GM10266 (cell line): ENCODE measurements at regions not wholly inside any gene's neighbourhood (a gene's known extent, or its start where the extent isn't known, plus 50 kb on each side); places are given as distances from the start of the nearest gene placed in this dataset.

Experiments
- DNase-seq: peaks from one replicate; pipeline ENCODE4 v3.0.0; 2012; ENCODE audit errors: extremely low spot score
- TF ChIP-seq, protein P1 (sequence below): IDR thresholded peaks from 2 replicates; pipeline ENCODE4 v1.5.1; 2012; ENCODE audit warnings: mild to moderate bottlenecking, low read depth; ENCODE audit not compliant: control insufficient read depth, insufficient read depth; ENCODE audit errors: missing control alignments

DNA sequence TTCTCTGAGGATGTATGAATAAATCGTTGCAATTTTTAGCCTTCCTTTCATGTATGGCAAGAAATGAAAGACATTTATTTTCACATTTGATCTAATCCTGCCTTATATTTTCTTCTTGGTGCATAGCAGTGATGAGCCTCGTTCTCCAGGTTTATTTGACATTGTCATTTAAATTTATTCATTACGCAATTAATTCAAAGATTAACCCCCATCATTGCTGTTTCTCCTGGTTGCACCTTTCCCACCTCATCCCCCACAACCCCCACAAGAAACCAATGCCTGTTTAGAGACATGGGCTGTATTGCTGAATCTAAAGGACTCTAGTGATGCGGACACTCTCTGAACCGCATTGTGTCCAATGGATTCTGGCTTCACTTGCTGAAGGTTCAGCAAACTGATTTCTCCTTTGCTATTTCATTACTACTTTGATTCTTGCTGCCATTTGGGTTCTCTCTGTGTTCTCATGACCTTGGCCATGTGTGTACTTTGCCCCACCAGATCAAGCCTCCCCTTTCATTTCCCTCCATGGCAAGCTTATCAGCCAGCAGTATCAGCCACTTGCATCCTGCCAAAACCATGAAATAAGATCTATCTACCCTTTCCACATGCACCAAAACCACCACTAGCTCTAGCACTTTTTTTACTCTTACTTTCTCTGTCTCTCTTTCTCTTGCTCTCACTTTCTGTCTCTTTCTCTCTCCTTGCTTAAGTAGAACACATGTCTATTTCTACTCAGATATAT is 382.7 kb downstream of the GBE1 start:
- TF ChIP-seq, protein P1, sequence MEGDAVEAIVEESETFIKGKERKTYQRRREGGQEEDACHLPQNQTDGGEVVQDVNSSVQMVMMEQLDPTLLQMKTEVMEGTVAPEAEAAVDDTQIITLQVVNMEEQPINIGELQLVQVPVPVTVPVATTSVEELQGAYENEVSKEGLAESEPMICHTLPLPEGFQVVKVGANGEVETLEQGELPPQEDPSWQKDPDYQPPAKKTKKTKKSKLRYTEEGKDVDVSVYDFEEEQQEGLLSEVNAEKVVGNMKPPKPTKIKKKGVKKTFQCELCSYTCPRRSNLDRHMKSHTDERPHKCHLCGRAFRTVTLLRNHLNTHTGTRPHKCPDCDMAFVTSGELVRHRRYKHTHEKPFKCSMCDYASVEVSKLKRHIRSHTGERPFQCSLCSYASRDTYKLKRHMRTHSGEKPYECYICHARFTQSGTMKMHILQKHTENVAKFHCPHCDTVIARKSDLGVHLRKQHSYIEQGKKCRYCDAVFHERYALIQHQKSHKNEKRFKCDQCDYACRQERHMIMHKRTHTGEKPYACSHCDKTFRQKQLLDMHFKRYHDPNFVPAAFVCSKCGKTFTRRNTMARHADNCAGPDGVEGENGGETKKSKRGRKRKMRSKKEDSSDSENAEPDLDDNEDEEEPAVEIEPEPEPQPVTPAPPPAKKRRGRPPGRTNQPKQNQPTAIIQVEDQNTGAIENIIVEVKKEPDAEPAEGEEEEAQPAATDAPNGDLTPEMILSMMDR: no peak

DNA sequence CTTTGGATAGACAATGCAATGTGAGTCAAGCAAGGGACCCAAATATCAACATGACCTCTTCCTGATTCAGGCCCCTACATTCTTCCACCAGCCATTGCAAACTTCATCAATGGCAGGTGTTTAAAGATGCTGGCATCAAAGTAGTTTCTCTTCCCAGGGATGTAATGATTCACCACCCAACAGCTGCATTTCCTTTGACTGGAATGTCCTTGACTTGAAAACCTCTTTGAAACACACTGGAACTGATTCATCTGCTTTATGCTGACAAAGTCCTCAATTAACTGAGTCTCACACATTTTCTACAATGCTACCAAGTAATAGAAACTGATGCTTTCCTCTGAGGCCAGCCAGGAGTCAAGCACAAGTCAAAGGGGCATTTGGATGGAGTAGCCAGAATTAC is 385.5 kb downstream of the GBE1 start:
- no peak for DNase-seq
- TF ChIP-seq, protein P1: no peak

More for the DNA sequence above, 382.7 kb downstream of the GBE1 start:
- DNase-seq: no peak

- TF ChIP-seq, protein P1: no peak
- no peak for DNase-seq
Observed at GRCh38 chr3:81364411-81364810, 397.0 kb downstream of the GBE1 start.

GRCh38 chr3:81363816-81364215 is 397.6 kb downstream of the GBE1 start:
- TF ChIP-seq, protein P1: no peak
- no peak for DNase-seq

GRCh38 chr3:81354119-81354518 is 407.3 kb downstream of the GBE1 start:
- no peak for DNase-seq
- TF ChIP-seq, protein P1: no peak

- TF ChIP-seq, protein P1: peak; percentile 19
- peak; percentile 5 for DNase-seq
Observed at GRCh38 chr3:81352867-81353266, 408.6 kb downstream of the GBE1 start.

DNA sequence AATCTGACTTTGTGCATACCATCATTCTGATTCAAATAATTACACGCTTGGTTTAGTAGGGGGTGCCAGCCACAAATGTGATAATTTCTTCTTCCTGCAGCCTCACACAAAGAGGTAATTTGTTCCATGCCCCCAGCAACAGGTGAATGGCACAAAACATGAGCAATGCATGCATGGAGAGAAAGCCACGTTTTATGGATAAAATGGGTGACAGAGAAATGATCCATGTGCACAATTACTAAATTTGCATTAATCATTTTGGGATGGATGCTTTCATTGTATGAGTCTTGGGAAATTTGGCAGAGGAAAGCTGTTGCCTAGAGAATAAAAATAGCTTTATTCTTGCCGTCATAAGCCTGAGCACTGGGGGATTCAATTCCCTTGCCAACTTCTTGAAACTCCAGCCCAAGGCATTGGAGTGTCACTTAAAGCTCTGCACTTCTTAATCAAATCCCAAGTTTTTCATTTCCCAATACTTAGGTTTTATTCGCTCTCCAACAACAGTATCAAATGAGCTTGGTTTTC is 411.6 kb downstream of the GBE1 start:
- DNase-seq: no peak
- TF ChIP-seq, protein P1: no peak
